ENCODE measurements at regions not wholly inside any gene's neighbourhood (a gene's known extent, or its start where the extent isn't known, plus 50 kb on each side); places are given as distances from the start of the nearest gene placed in this dataset.
"Not testable (repeated sequence)": the region's sequence is repeated elsewhere in the genome, so short reads cannot be mapped to it uniquely, and the experiment has no call there.

GRCh38 chr7:119175911-119176627, 951.6 kb downstream of the ANKRD7 start:
- peak; percentile 86 for DNase-seq

- DNase-seq, result no peak
These were observed 953.4 kb downstream of the ANKRD7 start for GRCh38 chr7:119177863-119178262.

GRCh38 chr7:119184124-119184788, 959.8 kb downstream of the ANKRD7 start:
- no peak for DNase-seq

GRCh38 chr7:119196183-119196582, 971.7 kb downstream of the ANKRD7 start:
- no peak for DNase-seq

GRCh38 chr7:119197172-119197876, 972.8 kb downstream of the ANKRD7 start:
- DNase-seq, result no peak

- DNase-seq, result peak; percentile 70
These were observed 973.5 kb downstream of the ANKRD7 start for GRCh38 chr7:119197877-119198527.

GRCh38 chr7:119219663-119220062, 995.2 kb downstream of the ANKRD7 start:
- no peak for DNase-seq

GRCh38 chr7:119223930-119224329, 999.4 kb downstream of the ANKRD7 start:
- no peak for DNase-seq

GRCh38 chr7:119228482-119228881, 1004.0 kb downstream of the ANKRD7 start:
- no peak for DNase-seq

GRCh38 chr7:119232091-119232490, 1007.6 kb downstream of the ANKRD7 start:
- no peak for DNase-seq

GRCh38 chr7:119233015-119233414, 1008.5 kb downstream of the ANKRD7 start:
- DNase-seq, result no peak

- no peak for DNase-seq
These were observed 1020.0 kb upstream of the KCND2 start for GRCh38 chr7:119252962-119253361.

GRCh38 chr7:119254742-119255141, 1018.2 kb upstream of the KCND2 start:
- no peak for DNase-seq

GRCh38 chr7:119256001-119256400, 1017.0 kb upstream of the KCND2 start:
- DNase-seq, result no peak

- DNase-seq, result peak; percentile 30
These were observed 1016.4 kb upstream of the KCND2 start for GRCh38 chr7:119256446-119257131.

- DNase-seq, result not testable (repeated sequence)
These were observed 1006.2 kb upstream of the KCND2 start for GRCh38 chr7:119266790-119267189.

GRCh38 chr7:119270045-119270464, 1002.9 kb upstream of the KCND2 start:
- DNase-seq, result peak; percentile 75

GRCh38 chr7:119270644-119271043, 1002.3 kb upstream of the KCND2 start:
- DNase-seq, result no peak

- no peak for DNase-seq
These were observed 1001.7 kb upstream of the KCND2 start for GRCh38 chr7:119271147-119271779.

GRCh38 chr7:119281181-119281846, 991.7 kb upstream of the KCND2 start:
- no peak for DNase-seq

GRCh38 chr7:119283353-119283752, 989.6 kb upstream of the KCND2 start:
- DNase-seq, result no peak

- DNase-seq, result no peak
These were observed 984.6 kb upstream of the KCND2 start for GRCh38 chr7:119288416-119288815.
